ENCODE measurements at regions not wholly inside any gene's neighbourhood (a gene's known extent, or its start where the extent isn't known, plus 50 kb on each side); places are given as distances from the start of the nearest gene placed in this dataset.
A peak's percentile ranks its signal among the peaks of the same experiment; 100 is the strongest.

DNA sequence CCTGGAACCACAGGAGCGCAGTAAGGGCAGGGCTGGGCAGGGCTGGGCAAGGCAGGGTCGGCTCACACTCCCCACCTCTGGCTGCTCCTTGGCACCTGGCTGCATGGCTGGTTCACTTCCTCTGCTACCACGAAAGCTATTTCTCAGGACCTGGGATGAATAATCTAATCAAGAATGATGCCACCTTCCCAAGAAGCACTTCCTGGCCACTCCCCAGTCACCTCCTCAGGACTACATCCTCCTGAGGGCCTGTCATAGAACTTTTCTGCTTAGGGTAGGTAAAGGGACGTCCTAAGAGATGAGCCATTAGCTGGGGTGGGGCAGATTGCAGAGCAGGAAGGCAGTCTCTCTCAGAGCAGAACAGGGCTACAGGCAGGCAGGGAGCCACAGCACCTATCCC, 288.2 kb upstream of the MAP3K1 start:
- no peak for TF ChIP-seq EZH2 (IDR thresholded peaks at IDR 0.05; ENCODE audit: low read depth)
- TF ChIP-seq, protein P1, sequence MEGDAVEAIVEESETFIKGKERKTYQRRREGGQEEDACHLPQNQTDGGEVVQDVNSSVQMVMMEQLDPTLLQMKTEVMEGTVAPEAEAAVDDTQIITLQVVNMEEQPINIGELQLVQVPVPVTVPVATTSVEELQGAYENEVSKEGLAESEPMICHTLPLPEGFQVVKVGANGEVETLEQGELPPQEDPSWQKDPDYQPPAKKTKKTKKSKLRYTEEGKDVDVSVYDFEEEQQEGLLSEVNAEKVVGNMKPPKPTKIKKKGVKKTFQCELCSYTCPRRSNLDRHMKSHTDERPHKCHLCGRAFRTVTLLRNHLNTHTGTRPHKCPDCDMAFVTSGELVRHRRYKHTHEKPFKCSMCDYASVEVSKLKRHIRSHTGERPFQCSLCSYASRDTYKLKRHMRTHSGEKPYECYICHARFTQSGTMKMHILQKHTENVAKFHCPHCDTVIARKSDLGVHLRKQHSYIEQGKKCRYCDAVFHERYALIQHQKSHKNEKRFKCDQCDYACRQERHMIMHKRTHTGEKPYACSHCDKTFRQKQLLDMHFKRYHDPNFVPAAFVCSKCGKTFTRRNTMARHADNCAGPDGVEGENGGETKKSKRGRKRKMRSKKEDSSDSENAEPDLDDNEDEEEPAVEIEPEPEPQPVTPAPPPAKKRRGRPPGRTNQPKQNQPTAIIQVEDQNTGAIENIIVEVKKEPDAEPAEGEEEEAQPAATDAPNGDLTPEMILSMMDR (conservative IDR thresholded peaks at IDR 0.05), result no peak
- Histone ChIP-seq H2AFZ (no peak overlapping the region), H3K36me3 (ENCODE audit: low read depth) (no peaks in the 10 kb centered on the region), H3F3A (ENCODE audit: insufficient read depth, low read depth) (peaks cover 38% of the 10 kb centered on the region), H3K79me2 (ENCODE audit: low read depth) (no peaks in the 10 kb centered on the region), H3K4me2 (peak overlapping the region; percentile 50), H3K27ac (peak overlapping the region; percentile 90), H3K9me3 (ENCODE audit: insufficient read depth, low read depth) (no peaks in the 10 kb centered on the region), H3K9me2 (ENCODE audit: insufficient read depth) (no peaks in the 10 kb centered on the region), H3K4me1 (replicated peaks; ENCODE audit: insufficient read depth) (peaks cover 63% of the 10 kb centered on the region), H3K27me3 (ENCODE audit: insufficient read depth, low read depth) (no peaks in the 10 kb centered on the region), H3K4me3 (no peak overlapping the region), H4K20me1 (ENCODE audit: insufficient read depth) (no peaks in the 10 kb centered on the region)
- BruUV-seq (replicated peaks), result no TSS peak
- ChIA-PET POLR2A (ENCODE audit: unreplicated experiment) (interaction anchor here (0.5 to 1.0 kb wide), 4 partner anchors 16 to 176 kb away, joined by 3 to 5 read pairs (median 4); no protein-coding TSS in a partner anchor), CTCF (interaction anchor here (0.7 to 1.0 kb wide), 2 partner anchors 223 to 311 kb away, joined by 3 read pairs; no protein-coding TSS in a partner anchor)
- DNase-seq, result peak; percentile 77 to 95
- intact Hi-C loops (cut with micrococcal nuclease; ENCODE audit: unreplicated experiment), result loop anchor here (1.0 to 10.0 kb wide), 5 partner anchors 16 to 310 kb away; no protein-coding TSS in a partner anchor

DNA sequence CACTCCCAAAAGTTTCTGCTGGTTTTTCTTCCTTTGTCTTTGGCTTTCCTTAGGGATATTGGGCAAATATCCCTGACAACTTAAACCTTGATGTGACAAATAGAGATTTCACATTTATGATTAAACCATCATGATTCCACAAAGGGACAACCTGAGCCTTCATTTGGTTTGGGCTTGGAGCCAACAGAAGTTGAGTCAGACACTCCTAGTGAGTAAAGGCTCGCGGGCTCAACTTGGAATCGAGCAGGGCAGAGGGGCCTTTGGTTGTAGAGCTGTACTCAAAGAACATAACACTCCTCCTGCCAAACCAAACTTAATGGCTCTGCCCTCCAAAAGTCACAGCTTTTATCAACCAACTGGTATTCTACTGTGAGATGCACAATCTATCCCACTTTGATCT, 290.2 kb upstream of the MAP3K1 start:
- peak overlapping the region; percentile 36 for H3K4me2 ChIP-seq
- H3K36me3 ChIP-seq (ENCODE audit: low read depth), result no peaks in the 10 kb centered on the region
- H4K20me1 ChIP-seq (ENCODE audit: insufficient read depth), result no peaks in the 10 kb centered on the region
- DNase-seq, result peak; percentile 54 to 72
- CTCF ChIA-PET, result interaction anchor here (0.5 to 1.1 kb wide), 2 partner anchors 34 to 82 kb away, joined by 3 to 7 read pairs; no protein-coding TSS in a partner anchor
- POLR2A ChIA-PET (ENCODE audit: unreplicated experiment), result interaction anchor here (0.8 kb wide), 1 partner anchor 9 kb away, joined by 10 read pairs; no protein-coding TSS in a partner anchor
- TF ChIP-seq EZH2 (IDR thresholded peaks at IDR 0.05; ENCODE audit: low read depth), result no peak
- TF ChIP-seq, protein P1 (conservative IDR thresholded peaks at IDR 0.05), result no peak
- H2AFZ ChIP-seq, result no peak overlapping the region
- peak overlapping the region; percentile 41 for H3K27ac ChIP-seq
- no TSS peak for BruUV-seq (replicated peaks)
- intact Hi-C loops (cut with micrococcal nuclease; ENCODE audit: unreplicated experiment), result loop anchor here (5.0 to 10.0 kb wide), 3 partner anchors 80 to 312 kb away; no protein-coding TSS in a partner anchor
- H3F3A ChIP-seq (ENCODE audit: insufficient read depth, low read depth), result peaks cover 38% of the 10 kb centered on the region
- H3K4me3 ChIP-seq, result no peak overlapping the region
- H3K27me3 ChIP-seq (ENCODE audit: insufficient read depth, low read depth), result no peaks in the 10 kb centered on the region
- no peaks in the 10 kb centered on the region for H3K79me2 ChIP-seq (ENCODE audit: low read depth)
- H3K9me2 ChIP-seq (ENCODE audit: insufficient read depth), result no peaks in the 10 kb centered on the region
- peaks cover 64% of the 10 kb centered on the region for H3K4me1 ChIP-seq (replicated peaks; ENCODE audit: insufficient read depth)
- H3K9me3 ChIP-seq (ENCODE audit: insufficient read depth, low read depth), result no peaks in the 10 kb centered on the region

DNA sequence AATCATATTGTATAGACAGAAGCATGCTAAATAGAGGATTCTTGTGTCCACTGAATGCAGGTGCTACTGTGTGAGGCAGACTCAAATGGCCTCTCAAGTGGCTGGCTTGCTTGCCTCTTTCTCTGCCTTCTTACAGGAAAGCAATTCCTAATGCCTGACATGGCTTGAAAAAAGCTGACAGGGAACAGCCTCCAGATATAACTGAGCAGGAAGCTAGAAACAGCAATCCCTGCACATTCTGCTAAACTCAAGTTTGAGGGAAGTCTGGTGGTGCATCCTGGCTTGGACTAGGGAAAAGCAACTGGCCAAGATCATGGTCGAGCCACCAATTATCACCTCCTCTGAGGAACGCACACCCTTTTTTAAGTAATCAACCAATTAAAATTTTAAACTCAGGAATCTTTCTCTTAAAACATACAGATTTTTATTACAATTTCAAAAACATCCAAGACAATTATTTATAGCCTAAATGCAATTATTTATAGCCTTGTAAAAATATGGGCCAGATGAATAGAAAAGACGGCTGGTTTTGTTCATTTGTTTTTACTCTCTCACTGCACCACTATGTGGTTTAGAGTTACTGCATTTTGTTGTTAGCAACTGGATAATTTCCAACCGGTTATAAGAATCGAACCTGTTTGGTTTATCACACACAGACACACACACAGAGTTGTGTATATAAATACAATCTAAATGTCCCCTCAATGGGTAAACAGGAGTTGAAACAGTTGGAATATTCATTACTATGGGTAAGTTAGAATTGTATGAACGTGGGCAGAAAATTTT, 290.9 kb upstream of the ANKRD55 start:
- no TSS peak for BruUV-seq (replicated peaks)
- Histone ChIP-seq H3K4me3 (no peak overlapping the region), H3K9me3 (ENCODE audit: insufficient read depth, low read depth) (no peaks in the 10 kb centered on the region), H3K9me2 (ENCODE audit: insufficient read depth) (no peaks in the 10 kb centered on the region), H3K4me1 (replicated peaks; ENCODE audit: insufficient read depth) (peaks cover 64% of the 10 kb centered on the region), H3K4me2 (peak overlapping the region; percentile 36; the same call in 1 of the 2 replicates), H3K27ac (peak overlapping the region; percentile 41), H3K36me3 (ENCODE audit: low read depth) (no peaks in the 10 kb centered on the region), H3K27me3 (ENCODE audit: insufficient read depth, low read depth) (no peaks in the 10 kb centered on the region), H4K20me1 (ENCODE audit: insufficient read depth) (no peaks in the 10 kb centered on the region), H3K79me2 (ENCODE audit: low read depth) (no peaks in the 10 kb centered on the region), H2AFZ (no peak overlapping the region), H3F3A (ENCODE audit: insufficient read depth, low read depth) (peaks cover 38% of the 10 kb centered on the region)
- CTCF ChIA-PET, result no interaction called here
- DNase-seq, result no peak
- TF ChIP-seq EZH2 (IDR thresholded peaks at IDR 0.05; ENCODE audit: low read depth), result no peak
- intact Hi-C loops (cut with micrococcal nuclease; ENCODE audit: unreplicated experiment), result loop anchor here (10.0 kb wide), 1 partner anchor 79 kb away; no protein-coding TSS in a partner anchor
- POLR2A ChIA-PET (ENCODE audit: unreplicated experiment), result no interaction called here

Measured in PC-9 (cell line).